GM18511 (cell line): ENCODE measurements at regions not wholly inside any gene's neighbourhood (a gene's known extent, or its start where the extent isn't known, plus 50 kb on each side); places are given as distances from the start of the nearest gene placed in this dataset.
"Not testable (repeated sequence)": the region's sequence is repeated elsewhere in the genome, so short reads cannot be mapped to it uniquely, and the experiment has no call there.

Source experiments
- ATAC-seq: cut with Tn5 transposase; IDR thresholded peaks from one replicate; pipeline ENCODE4 v1.9.1; 2021; ENCODE audit warnings: mild to moderate bottlenecking, moderate library complexity; ENCODE audit not compliant: unreplicated experiment

DNA sequence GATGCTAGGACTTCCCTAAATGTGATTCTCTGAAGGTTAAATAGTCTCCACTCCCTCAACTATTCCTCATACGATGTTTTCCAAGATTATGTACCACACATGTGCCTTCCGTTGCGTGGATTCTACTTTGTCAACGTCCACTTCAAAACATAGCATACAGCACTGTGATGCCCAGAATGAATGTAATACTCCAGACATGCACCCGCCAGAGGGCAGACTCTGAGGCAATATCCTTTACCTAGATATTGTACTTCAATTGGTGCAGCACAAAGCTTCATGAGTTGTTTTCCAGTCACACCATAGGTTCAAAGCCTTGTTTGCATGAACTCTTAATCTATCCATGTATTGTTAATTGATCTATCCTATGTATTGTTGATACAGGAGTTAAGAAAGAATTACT lies 201.0 kb upstream of the NABP1 start:
- no peak for ATAC-seq

DNA sequence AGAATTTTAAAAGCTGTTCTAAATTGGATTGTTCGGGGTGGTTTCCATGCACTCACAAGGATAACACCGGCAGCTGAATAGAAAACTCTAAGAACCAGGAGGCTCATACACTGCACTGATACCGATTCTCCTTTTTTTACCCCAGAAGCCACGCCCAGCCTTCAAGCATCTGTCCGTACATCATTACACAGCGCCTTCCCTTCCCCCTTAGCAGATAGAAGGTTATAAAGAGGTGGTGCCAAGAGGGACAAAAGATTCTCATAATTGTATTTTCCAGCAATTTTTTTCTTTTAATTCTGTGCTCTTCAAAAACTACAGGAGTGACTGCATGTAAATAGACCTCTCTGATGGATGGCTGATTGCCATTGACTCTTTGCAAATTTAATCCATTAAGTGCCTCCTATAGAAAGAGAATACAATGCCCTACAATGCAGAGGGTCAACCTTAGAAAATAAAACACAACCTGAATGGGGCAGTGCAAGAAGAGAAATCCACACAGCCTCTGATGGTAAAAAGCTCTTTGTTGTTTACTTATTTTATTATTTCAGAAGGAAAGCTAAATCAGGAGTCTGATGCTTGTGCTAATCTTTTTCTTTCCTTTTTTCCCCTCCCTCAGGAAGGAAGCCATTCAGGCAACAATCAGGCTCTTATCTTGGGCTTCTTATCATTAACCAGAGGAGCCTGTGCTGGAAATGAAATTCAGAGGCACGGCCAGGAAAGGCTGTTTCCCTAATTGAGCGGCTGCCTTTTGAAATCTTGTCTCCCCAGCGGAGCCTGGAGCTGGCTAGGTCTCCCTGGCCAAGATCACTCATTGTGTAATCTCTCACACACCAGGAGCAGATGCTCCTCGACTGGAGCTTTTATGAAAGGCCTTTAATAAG lies 198.9 kb upstream of the NABP1 start:
- no peak for ATAC-seq

DNA sequence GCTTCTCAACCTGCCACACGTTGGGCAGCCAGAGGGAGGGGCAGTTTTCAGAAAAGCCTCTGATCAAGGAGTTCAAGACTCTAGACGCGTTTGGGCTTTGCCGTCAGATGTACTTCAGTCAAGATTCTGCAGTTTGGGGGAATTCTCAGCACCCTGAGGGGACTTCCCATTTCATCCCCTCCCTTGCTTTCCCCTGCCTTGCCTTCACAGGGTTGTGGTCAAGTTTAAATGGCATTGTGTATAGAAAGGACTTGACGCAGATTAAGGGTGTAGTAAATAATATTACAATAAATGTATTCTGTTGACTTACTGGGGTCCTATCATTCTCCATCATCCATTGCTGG lies 198.3 kb upstream of the NABP1 start:
- ATAC-seq = peak; percentile 68

DNA sequence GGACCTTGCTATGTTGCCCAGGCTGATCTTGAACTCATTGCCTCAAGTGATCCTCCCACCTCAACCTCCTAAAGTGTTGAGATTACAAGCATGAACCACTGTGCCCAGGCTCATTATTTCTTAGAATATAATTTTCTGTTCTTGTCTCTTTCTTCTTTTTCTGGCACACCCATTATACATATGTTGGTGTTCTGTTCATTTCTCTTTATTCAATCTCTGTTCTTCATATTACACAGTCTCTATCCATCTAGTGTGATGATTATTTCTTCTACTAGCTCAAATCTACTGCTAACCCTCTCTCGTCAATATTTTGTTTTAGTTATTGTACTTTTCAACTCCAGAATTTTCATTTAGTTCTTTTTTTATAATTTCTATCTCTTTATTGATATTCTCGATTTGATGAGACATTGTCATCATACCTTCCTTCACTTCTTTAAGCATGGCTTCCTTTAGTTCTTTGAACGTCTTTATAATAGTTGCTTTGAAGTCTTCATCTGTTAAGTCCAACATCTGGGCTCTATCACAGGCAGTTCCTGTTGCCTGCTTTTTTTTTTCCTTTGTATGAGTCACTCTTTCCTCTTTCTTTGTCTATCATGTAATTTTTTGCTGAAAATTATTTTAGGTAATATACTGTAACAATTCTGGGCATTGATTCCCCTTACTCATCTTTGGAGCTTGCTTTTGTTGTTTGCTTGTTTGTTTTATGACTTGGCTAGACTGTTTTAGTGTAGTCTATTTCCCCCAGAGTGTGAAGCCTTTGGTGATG lies 196.4 kb upstream of the NABP1 start:
- no peak for ATAC-seq

DNA sequence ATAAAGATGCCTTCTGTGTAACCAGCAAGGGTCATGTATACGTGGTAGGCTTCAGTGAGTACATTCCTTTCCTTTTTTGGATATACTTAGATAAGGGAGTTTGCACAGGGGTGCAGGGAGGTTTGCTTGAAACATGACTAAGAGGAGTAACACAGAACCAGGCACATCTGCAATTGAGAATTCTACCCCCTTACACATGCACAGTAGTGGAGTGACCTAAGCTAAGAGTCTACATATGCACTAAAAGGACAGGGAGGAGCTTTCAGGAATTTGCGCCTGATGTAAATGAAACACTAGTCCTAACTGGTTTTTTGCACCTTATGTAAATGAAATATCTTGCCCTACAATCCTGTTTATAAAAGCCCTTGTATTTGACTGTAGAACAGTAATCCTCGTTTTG lies 194.8 kb upstream of the NABP1 start:
- no peak for ATAC-seq

DNA sequence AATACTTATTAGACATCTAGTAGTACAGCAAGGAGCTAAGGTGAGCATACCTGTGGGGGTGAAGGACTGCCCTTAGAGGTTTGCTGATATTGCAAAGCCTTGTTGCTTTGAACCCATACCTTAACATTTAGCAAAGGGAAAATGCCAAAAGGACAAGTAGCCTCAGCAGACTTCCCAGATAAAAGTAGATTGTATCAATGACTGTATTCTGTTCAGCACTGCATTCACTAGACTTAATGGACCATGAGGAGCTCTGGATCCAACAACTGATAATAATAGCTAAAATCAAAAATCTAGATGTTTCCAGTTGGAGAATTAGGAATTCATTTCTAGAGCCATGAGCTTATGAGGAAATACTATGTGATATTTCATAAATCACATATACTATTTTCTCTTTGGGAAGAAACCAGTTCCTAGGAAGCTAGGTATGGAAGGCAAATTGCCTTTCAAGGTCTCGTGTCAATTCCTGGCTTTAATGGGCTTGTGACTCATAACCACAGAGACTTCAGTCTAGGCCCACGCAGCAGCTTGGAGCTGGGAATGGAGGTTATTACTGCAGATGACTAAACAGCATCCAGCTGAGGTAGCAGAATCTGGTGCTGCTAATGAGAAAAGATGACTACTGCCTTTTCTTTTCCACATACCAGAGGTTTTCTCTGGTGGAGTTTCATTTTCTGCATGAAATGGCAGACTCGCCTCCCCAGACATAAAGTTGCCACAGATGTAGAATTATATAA lies 191.2 kb upstream of the NABP1 start:
- ATAC-seq = no peak

DNA sequence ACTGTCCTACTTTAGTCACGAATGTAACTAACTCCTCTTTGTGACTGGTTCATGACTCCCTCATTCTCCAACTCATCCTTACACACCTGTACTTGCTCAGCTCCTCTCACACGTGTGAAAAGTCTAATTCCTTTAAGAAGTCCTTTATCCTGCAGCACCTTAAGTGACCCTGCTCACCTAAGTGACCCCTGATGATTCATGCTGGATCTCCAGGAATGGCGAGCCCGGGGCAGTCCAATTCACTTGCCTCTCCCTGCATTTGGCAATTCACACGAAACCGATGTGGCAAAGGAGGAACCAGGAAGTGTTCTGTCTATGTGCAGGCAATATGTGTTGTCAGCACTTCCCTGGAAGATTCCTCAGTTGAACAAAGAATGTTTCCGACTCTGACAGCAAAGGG lies 189.8 kb upstream of the NABP1 start:
- no peak for ATAC-seq

DNA sequence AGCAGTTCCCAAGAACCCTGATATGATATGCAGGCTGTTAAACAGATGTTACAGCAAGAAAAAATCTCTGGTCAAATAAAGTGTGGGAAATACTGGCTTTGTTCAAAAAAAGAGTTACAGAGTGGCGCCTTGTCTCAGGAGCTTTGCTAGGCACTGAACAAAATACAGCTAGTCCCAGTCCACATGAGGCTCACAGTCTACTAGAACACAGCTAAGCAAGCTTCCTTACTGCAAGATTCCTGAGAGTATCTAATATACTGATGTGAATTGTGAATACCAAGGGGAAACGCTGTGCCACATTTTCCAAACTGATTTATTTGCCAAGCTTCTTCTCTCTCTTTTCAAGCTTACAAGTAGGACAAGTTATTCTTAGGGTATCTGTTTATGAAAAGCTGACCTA lies 188.8 kb upstream of the NABP1 start:
- ATAC-seq = no peak

DNA sequence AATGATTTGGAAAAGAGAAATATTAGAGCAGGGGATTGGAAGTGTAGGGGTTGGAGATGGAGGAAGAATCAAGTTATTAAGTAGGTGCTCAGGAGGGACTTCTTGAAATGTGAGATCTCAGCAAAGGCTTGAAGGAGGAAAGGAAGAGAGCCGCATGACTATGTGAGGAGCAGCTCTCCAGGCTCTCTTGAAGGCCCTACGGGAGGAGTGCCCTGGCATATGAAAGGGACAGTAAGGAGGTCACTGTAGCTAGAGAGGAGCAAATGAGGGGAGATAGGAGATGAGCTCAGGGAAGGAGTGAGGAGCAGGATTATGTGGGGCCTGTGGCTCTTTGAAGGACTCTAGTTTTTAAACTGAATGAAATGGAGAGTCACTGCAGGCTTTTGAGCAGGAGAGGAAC lies 181.1 kb upstream of the NABP1 start:
- no peak for ATAC-seq

DNA sequence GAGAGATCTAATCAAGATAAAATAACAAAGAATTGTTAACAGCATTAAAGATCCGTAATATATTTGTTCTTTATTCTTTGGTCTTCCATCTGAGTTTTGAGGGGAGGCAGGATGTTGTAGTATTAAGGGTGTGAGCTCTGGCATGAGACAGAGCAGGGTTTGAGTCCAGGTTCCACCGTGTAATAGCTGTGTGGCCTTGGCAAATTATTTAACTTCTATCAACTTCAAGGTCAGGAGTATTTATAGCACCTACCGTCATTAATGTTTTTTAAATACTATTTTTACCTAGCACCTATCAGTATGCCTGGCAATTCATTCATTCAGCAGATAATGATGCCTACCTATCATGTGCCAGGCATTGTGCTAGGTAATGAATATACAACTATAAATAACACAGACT lies 180.1 kb upstream of the NABP1 start:
- ATAC-seq = no peak

DNA sequence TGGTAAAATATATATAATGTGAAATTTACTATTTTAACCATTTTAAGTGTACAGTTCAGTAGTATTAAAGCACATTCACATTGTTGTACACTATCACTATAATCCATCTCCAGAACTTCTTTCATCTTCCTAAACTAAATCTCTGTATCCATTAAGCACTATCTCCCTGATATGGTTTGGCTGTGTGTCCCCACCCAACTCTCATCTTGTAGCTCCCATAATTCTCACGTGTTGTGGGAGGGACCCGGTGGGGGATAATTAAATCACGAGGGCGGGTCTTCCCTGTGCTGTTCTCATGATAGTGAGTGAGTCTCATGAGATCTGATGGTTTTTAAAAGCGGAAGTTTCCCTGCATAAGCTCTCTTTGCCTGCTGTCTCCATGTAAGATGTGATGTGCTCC lies 178.9 kb upstream of the NABP1 start:
- no peak for ATAC-seq

DNA sequence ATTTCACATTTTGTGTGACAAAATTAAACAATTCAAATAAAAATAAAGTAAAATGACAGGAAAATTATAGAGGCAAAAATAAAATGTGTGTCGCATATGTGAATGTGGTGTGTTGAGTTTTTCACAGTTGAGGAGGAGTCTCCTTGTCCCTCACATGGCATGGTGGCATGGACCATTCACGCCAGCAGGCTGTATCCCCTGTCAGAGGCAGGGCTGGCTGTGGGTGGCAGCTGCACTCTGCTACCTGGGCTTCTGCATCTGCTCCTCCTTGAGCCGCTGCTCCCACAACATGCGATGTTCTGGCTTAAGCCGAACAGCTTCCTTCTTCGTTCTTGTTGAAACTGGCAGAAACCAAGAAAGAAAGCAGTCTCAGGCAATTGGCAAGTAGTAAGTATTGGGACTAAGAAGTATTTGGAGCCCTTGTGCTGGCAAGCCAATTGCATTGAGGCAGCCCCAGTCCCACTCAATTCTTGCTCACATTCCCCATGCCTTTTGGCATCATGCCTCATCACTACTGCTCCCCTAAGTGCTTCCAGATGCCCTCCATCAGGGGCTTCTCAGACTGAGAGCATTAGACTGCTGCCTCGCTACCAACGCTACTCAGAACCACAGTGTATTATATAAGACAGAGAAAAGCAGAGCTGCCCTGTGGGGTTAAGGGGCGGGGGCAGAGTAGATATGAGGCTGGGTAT lies 177.9 kb upstream of the NABP1 start:
- ATAC-seq = no peak

DNA sequence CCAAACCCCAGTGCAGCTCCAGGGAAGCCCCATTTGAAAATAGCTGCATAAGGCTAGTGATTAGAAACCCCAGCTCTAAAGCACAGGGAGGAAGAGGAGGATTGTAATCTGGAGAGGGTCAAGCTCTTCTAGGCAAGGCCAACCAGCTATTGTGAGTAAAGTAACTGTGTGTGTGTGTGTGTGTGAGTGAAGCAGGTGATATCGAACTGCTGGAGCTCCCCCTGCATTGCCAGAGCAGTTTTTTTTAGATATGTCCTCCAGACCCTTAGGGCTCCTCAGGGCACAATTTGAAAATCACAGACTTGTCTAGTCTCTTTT lies 177.4 kb upstream of the NABP1 start:
- no peak for ATAC-seq

DNA sequence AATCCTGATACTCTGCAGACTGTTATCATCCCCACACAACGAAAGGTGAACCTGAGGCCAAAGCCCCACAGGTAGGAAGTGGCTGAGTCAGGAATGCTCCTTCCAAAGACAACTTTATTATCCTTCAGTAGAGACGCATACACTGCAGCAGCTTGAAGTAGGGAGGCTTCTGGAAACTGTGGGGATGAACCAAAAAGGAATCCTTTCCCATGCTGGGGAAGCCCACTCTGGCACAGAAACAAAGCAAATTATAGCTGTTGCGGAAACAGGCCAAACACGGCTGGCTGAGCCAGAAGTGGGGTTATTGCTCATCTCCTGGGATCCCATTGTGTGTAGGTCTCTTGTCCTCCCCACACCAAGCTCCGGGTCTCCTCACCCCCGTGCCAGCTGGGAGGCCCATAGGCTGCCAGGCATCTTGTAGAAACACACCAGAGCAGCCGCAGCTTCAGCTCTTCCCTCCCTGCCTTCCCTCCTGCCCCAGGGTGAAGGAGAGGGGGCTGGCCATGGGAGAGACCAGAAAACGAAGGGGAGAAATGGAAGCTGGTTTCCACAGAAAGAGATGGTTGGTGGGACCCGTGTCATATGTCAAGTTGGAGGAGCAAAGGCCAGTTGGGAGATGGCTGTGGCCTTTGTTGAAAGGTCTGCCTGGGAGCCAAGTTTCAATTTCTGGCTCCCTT lies 176.9 kb upstream of the NABP1 start:
- no peak for ATAC-seq

DNA sequence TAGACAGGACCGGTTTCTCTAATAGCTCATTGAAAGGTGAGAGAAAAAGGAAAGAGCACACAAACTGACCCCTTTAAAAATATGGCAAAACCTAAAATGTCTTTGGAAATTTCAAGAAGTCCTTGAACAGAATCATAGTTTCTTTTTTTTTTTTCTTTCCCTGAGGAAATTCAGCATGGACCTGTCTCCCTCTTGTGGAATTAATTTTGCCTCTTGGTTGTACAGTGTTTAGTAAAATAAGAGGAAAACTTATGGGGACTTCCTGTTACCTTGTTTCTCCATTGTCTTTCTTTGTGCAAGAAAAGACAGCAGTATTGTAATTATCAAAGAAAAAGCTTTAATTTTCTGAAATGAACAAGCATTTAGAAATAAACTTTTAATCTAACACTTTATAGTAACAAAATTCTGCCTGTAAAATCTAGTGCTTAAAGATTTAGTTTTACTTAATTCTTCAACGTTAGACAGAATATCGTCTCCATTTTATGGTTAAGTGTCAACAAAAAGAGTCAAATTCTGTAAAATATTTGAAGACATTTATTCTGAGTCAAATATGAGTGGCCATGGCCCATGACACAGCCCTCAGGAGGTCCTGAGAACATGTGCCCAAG lies 176.3 kb upstream of the NABP1 start:
- ATAC-seq = no peak

DNA sequence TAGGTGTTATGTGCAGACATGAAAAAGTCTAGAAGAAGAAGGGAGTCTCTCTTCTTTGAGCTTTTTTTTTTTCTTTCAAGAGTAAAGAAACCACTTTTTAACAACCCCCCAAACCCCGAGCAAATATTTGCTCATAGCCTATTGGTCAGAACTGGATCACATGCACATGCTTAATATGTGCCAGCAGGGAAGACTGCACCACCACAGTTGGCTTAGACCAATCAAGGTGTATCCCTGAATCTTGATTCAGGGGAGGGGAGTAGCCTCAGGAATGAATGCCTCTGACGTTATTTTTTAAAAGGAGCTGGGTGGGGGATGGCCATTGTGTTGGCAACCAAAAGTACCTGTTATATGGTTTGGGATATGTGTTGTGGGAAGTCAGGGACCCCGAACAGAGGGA lies 171.4 kb upstream of the NABP1 start:
- ATAC-seq = no peak

DNA sequence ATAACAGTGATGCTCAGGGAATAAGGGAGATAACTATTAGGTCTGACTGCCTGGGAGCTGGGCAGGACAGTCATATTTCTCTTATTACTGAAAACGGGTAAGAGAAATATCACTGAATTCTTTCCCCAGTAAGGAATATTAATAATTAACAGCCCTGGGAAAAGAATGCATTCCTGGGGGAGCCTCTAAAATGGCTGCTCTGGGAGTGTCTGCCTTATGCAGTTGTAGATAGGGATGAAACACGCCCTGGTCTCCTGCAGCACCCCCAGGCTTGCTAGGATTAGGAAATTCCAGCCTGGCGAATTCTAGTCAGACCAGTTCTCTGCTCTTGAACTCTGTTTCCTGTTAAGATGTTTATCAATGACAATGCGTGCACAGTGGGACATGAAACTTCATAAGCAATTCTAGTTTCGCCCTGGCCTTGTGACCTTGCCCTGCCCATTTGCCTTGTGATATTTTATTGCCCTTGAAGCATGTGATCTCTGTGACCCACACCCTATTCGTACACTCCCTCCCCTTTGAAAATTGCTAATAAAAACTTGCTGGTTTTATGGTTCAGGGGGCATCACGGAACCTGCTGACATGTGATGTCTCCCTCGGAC lies 170.6 kb upstream of the NABP1 start:
- not testable (repeated sequence) for ATAC-seq

DNA sequence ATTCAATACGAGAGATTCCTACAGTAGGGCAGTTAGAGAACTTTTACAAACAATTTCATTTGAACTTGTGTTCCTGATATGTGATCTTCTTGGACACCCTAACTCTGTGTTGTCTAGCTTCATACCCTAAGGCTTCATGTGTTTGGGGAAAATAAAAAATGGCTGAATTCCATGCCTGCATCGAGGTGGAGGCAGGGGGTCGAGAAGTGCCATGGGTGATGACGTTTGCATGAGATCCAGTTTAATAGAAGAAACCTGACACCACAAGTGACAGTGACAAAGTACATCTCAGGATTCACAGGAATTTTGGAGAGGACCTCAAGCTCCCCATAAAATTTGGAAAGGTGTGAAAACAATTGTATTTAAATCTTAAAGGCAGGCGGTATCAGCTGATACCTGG lies 169.2 kb upstream of the NABP1 start:
- ATAC-seq = no peak

DNA sequence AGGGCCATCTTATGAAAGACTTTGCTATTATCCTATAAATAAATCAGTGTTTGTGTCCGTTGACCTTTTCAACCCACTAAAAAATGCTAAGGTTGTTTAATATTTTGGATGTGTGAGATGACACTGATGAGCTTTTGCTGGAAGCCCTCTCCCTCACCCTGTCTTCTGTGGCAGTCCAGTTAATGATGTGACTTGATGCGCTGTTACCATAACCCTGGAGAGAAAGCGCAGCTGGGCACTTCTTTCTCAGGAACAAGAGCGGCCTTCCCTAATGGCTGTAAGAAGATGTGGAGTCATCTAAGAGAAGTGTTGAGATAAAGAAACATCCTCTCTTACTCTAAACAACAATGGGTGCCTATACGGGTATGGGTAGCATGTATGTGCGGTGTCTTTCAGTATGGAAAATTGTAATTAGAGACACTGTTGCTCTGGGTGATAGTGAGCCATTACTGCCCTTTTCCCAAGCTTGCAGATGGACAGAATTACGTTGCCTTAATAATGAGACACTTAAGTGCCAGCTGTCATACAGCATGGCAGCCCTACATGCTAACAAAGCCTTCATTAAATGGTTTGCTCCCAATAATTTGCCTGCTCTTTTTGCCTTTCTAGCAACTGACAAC lies 165.6 kb upstream of the NABP1 start:
- ATAC-seq = no peak

DNA sequence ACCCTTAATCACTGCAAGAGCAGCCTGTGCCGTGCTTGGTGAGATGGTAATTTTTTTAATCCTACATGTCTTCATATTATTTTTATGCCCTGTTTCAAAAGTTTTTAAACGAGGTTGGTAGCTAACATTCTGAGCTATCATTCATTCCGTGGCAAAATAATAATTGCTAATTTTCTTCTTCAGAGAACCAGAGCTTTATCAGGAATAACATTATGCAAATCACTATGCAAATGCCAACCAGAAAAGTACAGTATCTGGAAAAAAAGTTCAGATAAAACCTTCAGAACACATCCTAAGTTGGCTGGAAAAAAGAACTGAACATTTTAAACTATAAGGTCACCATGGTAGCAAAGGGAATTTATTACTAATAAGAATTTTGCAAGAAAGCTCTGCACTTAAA lies 165.1 kb upstream of the NABP1 start:
- no peak for ATAC-seq
